ENCODE measurements at regions not wholly inside any gene's neighbourhood (a gene's known extent, or its start where the extent isn't known, plus 50 kb on each side); places are given as distances from the start of the nearest gene placed in this dataset.

DNA sequence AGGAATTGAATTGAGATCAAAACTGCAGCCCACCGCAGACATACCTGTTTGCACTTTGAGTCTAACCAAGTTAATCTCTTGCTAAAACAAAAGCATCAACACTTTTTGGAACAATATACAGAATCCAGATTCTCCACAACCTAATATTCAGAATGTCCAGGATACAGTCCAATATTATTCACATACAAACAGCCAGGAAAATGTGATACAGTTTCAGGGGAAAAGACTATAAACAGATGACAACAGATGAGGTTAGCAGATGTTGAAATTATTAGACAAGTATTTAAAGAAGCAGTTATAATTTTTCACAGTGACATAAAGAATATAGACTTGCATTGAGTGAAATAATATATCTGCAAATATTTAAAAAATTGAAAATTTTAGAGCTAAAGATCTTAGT, 678.1 kb upstream of the CXADR start:
- H3K36me3 ChIP-seq (ENCODE audit: control insufficient read depth, insufficient read depth, low read length) = no peaks in the 10 kb centered on the region
- H3K27me3 ChIP-seq (ENCODE audit: control insufficient read depth, insufficient read depth, low read length) = no peaks in the 10 kb centered on the region
- DNase-seq (ENCODE audit: low read depth) = no peak
- TF ChIP-seq, protein P1, sequence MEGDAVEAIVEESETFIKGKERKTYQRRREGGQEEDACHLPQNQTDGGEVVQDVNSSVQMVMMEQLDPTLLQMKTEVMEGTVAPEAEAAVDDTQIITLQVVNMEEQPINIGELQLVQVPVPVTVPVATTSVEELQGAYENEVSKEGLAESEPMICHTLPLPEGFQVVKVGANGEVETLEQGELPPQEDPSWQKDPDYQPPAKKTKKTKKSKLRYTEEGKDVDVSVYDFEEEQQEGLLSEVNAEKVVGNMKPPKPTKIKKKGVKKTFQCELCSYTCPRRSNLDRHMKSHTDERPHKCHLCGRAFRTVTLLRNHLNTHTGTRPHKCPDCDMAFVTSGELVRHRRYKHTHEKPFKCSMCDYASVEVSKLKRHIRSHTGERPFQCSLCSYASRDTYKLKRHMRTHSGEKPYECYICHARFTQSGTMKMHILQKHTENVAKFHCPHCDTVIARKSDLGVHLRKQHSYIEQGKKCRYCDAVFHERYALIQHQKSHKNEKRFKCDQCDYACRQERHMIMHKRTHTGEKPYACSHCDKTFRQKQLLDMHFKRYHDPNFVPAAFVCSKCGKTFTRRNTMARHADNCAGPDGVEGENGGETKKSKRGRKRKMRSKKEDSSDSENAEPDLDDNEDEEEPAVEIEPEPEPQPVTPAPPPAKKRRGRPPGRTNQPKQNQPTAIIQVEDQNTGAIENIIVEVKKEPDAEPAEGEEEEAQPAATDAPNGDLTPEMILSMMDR (IDR thresholded peaks at IDR 0.05; ENCODE audit: insufficient read depth, low read length, poor library complexity, severe bottlenecking) = no peak
- no peak overlapping the region for H3K4me3 ChIP-seq (ENCODE audit: low read depth, low read length)

DNA sequence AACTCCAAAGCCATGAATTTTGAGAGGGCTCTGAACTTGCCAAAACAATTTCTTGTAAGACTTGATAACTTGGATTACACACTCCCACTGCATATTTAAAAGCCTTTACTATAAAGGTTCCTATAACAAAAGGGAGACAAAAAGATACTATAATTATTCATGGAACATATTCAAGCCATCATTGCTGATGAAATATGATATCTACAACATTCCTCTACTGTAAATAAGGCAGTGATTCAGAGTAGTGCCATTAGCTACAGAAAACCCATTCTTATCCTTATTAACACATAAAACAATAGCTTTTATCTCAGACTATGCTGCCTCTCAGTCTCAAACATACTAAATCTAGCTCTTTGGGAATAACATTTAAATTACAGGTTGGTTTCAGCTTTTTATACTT, 675.5 kb upstream of the CXADR start:
- TF ChIP-seq, protein P1 (IDR thresholded peaks at IDR 0.05; ENCODE audit: insufficient read depth, low read length, poor library complexity, severe bottlenecking) = no peak
- no peaks in the 10 kb centered on the region for H3K36me3 ChIP-seq (ENCODE audit: control insufficient read depth, insufficient read depth, low read length)
- no peak overlapping the region for H3K4me3 ChIP-seq (ENCODE audit: low read depth, low read length)
- no peaks in the 10 kb centered on the region for H3K27me3 ChIP-seq (ENCODE audit: control insufficient read depth, insufficient read depth, low read length)
- DNase-seq (ENCODE audit: low read depth) = no peak

DNA sequence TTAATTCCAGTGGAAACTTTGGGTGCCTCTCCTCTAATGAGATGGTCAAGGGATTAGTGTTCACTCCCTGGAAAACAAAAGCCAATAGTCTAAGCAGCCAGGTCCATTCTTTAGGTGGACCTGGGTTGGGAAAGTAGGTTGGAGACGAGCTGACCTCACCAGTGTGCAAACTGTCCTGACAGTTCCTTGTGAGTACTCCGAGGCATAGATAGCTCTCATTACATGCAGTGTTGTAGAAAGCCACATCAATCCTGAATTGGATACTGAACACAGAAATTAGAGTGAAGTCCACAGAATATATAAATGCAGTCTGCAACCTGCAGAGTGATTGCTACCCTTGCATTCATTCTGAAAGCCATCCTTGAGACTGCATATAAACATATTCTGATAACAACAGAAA, 675.1 kb upstream of the CXADR start:
- DNase-seq (ENCODE audit: low read depth) = no peak
- Histone ChIP-seq H3K36me3 (ENCODE audit: control insufficient read depth, insufficient read depth, low read length) (no peaks in the 10 kb centered on the region), H3K4me3 (ENCODE audit: low read depth, low read length) (no peak overlapping the region), H3K27me3 (ENCODE audit: control insufficient read depth, insufficient read depth, low read length) (no peaks in the 10 kb centered on the region)
- TF ChIP-seq, protein P1 (IDR thresholded peaks at IDR 0.05; ENCODE audit: insufficient read depth, low read length, poor library complexity, severe bottlenecking) = no peak

DNA sequence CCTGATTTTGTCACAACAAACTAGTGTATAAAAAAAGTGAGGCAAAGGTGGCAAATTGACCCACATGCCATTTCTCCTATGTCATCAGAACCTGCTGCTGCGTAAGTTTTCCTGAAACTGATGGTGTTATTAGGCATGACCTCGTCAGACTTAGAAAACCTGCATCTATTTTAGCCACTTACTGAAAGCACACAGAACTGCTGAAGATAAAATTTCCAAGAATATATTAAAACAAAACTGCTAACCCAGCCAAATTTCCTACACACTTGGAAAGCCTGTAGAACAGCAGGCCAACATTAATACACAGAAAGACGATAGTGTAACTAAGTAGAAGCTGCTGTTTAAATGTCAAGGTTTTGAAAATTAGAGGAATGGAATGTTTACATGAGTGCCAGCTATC, 674.5 kb upstream of the CXADR start:
- Histone ChIP-seq H3K27me3 (ENCODE audit: control insufficient read depth, insufficient read depth, low read length) (no peaks in the 10 kb centered on the region), H3K36me3 (ENCODE audit: control insufficient read depth, insufficient read depth, low read length) (no peaks in the 10 kb centered on the region), H3K4me3 (ENCODE audit: low read depth, low read length) (no peak overlapping the region)
- TF ChIP-seq, protein P1 (IDR thresholded peaks at IDR 0.05; ENCODE audit: insufficient read depth, low read length, poor library complexity, severe bottlenecking) = no peak
- no peak for DNase-seq (ENCODE audit: low read depth)

DNA sequence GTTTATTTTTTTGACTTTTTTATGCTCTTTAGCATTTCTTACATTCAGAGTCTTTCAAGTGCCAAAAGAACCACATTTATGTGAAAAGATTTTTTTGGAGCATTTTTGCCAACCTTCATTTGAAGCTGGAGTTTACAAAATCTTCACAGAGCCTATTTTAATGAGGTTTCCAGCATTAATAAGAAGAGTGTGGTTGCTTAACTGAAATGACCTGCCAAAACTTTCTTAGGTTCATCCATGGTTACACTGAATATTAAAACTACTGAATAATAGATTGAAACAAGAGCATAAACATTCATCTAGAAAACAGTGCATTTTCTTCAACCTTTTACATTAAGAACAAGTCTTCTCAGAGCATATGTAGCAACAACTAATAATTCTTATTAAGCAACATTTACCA, 672.3 kb upstream of the CXADR start:
- no peaks in the 10 kb centered on the region for H3K36me3 ChIP-seq (ENCODE audit: control insufficient read depth, insufficient read depth, low read length)
- H3K4me3 ChIP-seq (ENCODE audit: low read depth, low read length) = no peak overlapping the region
- TF ChIP-seq, protein P1 (IDR thresholded peaks at IDR 0.05; ENCODE audit: insufficient read depth, low read length, poor library complexity, severe bottlenecking) = no peak
- H3K27me3 ChIP-seq (ENCODE audit: control insufficient read depth, insufficient read depth, low read length) = no peaks in the 10 kb centered on the region
- no peak for DNase-seq (ENCODE audit: low read depth)

DNA sequence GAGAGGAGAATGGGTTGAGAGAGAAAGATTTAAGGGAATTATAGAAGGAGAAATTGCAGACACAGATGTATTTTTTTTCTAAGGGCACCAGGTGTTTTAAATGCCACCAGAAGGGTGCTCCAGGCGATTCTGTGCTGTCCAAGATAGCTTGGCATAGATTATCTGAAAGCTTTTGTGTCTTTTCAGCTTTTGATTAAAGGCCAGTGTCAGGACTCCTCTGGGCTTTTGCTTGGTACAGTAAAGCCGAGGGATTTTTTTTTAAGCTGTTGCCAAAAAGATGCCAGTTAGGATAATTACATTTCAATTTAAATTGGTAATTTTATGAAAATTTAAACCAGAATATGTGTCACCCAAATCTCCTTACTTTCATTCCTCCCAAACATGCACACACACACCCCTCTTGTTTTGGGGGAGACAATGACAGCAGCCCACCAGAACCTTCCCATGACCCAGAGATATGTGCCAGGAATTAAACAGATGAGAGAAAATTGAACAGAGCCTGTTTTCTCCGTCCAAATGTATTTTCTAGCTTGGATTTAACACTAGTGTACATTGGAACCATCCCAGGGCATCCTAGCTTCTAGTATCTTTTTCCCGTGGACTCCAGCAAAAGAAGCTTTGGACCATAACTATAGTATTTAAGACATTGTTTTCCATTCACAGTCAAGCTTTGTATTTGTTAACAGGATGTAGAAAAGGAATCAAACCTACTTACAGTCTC, 670.7 kb upstream of the CXADR start:
- Histone ChIP-seq H3K27me3 (ENCODE audit: control insufficient read depth, insufficient read depth, low read length) (no peaks in the 10 kb centered on the region), H3K36me3 (ENCODE audit: control insufficient read depth, insufficient read depth, low read length) (no peaks in the 10 kb centered on the region), H3K4me3 (ENCODE audit: low read depth, low read length) (no peak overlapping the region)
- TF ChIP-seq, protein P1 (IDR thresholded peaks at IDR 0.05; ENCODE audit: insufficient read depth, low read length, poor library complexity, severe bottlenecking) = no peak
- no peak for DNase-seq (ENCODE audit: low read depth)
